Nephron progenitor cell (in vitro differentiated cells): ENCODE measurements at regions not wholly inside any gene's neighbourhood (a gene's known extent, or its start where the extent isn't known, plus 50 kb on each side); places are given as distances from the start of the nearest gene placed in this dataset.

ENCODE experiments used
- DNase-seq: peaks from one replicate; pipeline ENCODE4 v3.0.0; 2021
- H3K27ac Mint-ChIP-seq: 2 replicates; pipeline ENCODE4 v1.8.0; 2021; ENCODE audit warnings: mild to moderate bottlenecking, moderate library complexity, mixed read lengths
- H3K27me3 Mint-ChIP-seq: 2 replicates; pipeline ENCODE4 v1.8.0; 2021; ENCODE audit warnings: mild to moderate bottlenecking, low read depth, mixed read lengths; ENCODE audit not compliant: poor library complexity
- H3K36me3 Mint-ChIP-seq: 2 replicates; pipeline ENCODE4 v1.8.0; 2021; ENCODE audit warnings: low read depth, mixed read lengths
- H3K4me1 Mint-ChIP-seq: 2 replicates; pipeline ENCODE4 v1.8.0; 2021; ENCODE audit warnings: mixed read lengths
- H3K4me3 Mint-ChIP-seq: 2 replicates; pipeline ENCODE4 v1.8.0; 2021; ENCODE audit warnings: mild to moderate bottlenecking, moderate library complexity, mixed read lengths
- H3K9me3 Mint-ChIP-seq: 2 replicates; pipeline ENCODE4 v1.8.0; 2021; ENCODE audit warnings: mild to moderate bottlenecking, moderate library complexity, mixed read lengths
- TF ChIP-seq, protein P1 (sequence below): fragments of 200-600 bp; sonication (generic); IDR thresholded peaks from 2 replicates; pipeline ENCODE4 v1.5.0; 2021; ENCODE audit warnings: antibody characterized with exemption

DNA sequence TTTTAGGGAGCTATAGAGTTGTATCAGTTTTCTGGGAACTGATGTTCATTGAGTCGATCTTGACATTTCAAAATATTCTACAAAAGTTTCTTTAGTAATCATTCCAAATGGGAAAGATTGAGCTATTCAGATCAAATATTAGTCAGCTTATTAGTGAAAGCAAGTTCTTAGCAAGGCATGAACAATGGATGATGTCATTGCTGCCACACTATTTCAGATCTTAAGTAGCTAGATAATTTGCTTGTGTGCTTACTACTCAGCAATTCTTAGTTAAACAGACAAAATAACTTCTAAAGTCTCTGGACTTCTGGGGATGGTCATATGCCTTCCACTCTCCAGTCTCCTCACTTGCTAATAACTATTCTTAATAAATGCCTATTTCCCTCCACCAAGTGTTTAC is 69.0 kb upstream of the CDH8 start:
- no peak for DNase-seq
- peaks cover 8% of the 10 kb centered on the region for H3K9me3 Mint-ChIP-seq
- no peak overlapping the region for H3K4me3 Mint-ChIP-seq
- H3K27me3 Mint-ChIP-seq: no peaks in the 10 kb centered on the region
- TF ChIP-seq, protein P1, sequence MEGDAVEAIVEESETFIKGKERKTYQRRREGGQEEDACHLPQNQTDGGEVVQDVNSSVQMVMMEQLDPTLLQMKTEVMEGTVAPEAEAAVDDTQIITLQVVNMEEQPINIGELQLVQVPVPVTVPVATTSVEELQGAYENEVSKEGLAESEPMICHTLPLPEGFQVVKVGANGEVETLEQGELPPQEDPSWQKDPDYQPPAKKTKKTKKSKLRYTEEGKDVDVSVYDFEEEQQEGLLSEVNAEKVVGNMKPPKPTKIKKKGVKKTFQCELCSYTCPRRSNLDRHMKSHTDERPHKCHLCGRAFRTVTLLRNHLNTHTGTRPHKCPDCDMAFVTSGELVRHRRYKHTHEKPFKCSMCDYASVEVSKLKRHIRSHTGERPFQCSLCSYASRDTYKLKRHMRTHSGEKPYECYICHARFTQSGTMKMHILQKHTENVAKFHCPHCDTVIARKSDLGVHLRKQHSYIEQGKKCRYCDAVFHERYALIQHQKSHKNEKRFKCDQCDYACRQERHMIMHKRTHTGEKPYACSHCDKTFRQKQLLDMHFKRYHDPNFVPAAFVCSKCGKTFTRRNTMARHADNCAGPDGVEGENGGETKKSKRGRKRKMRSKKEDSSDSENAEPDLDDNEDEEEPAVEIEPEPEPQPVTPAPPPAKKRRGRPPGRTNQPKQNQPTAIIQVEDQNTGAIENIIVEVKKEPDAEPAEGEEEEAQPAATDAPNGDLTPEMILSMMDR: no peak
- no peaks in the 10 kb centered on the region for H3K4me1 Mint-ChIP-seq
- no peak overlapping the region for H3K27ac Mint-ChIP-seq
- no peaks in the 10 kb centered on the region for H3K36me3 Mint-ChIP-seq

DNA sequence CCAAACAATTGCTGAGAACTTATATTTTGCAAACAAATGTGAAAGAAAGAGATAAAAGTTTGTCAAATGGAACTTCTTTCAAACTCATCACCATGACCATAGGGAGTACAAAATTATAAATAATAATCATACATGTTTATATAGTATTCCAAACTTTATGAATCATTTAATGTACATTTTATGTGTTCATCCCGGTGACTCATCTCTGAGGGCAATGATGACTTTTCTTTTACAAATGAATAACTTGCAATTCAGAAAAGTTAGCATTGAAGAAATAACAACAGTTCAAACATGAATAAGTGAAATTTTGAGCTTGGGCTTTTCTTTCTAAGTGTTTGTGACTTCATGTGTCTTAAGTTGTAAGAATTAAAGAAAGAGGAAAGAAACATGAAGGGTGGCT is 66.3 kb upstream of the CDH8 start:
- TF ChIP-seq, protein P1: no peak
- H3K27me3 Mint-ChIP-seq: no peaks in the 10 kb centered on the region
- no peak overlapping the region for H3K4me3 Mint-ChIP-seq
- no peaks in the 10 kb centered on the region for H3K36me3 Mint-ChIP-seq
- no peak overlapping the region for H3K27ac Mint-ChIP-seq
- H3K4me1 Mint-ChIP-seq: no peaks in the 10 kb centered on the region
- H3K9me3 Mint-ChIP-seq: peaks cover 8% of the 10 kb centered on the region
- DNase-seq: no peak

DNA sequence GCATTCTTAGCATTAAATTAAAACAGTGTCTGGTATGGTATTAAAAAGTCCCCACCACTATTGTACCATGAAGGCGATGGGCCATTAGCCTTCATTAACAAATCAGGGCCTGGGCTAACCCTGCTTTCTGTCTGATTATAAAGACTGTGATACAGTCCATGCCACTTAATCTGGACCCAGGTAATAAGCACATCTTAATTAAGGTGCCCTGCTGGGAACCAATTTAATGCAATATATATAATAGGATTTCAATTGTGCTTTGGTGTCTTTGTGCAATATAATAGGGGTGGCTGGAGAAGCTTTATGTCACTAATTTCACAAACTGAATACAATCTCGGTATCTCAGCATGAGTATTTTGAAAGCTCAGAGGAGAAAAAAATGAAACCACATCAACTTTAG is 64.4 kb upstream of the CDH8 start:
- no peaks in the 10 kb centered on the region for H3K36me3 Mint-ChIP-seq
- H3K9me3 Mint-ChIP-seq: peaks cover 8% of the 10 kb centered on the region
- TF ChIP-seq, protein P1: no peak
- H3K27me3 Mint-ChIP-seq: no peaks in the 10 kb centered on the region
- H3K4me1 Mint-ChIP-seq: no peaks in the 10 kb centered on the region
- H3K4me3 Mint-ChIP-seq: no peak overlapping the region
- H3K27ac Mint-ChIP-seq: no peak overlapping the region
- no peak for DNase-seq

DNA sequence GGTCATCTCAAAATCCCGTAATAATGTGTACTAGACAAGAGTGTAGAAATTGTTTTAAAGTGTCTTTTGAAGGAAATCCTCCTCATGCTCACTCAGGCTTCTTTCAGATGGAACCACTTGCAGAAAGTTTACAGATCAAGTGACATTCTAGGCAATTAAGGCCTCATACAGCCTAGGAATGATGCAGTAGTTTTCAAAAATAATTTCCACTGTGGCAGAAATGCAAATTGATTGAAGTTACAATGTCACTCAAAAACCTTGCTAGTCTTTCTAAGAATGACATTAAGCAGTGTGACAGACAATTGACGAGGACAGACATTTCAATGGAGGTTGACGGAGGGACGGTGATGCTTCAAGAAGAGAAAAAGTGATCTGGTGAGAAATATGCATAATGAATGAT is 53.5 kb upstream of the CDH8 start:
- Mint-ChIP-seq H3K4me3 (no peak overlapping the region), H3K36me3 (no peaks in the 10 kb centered on the region), H3K27ac (no peak overlapping the region), H3K27me3 (peaks cover 7% of the 10 kb centered on the region), H3K9me3 (no peaks in the 10 kb centered on the region), H3K4me1 (no peaks in the 10 kb centered on the region)
- TF ChIP-seq, protein P1: no peak
- no peak for DNase-seq

DNA sequence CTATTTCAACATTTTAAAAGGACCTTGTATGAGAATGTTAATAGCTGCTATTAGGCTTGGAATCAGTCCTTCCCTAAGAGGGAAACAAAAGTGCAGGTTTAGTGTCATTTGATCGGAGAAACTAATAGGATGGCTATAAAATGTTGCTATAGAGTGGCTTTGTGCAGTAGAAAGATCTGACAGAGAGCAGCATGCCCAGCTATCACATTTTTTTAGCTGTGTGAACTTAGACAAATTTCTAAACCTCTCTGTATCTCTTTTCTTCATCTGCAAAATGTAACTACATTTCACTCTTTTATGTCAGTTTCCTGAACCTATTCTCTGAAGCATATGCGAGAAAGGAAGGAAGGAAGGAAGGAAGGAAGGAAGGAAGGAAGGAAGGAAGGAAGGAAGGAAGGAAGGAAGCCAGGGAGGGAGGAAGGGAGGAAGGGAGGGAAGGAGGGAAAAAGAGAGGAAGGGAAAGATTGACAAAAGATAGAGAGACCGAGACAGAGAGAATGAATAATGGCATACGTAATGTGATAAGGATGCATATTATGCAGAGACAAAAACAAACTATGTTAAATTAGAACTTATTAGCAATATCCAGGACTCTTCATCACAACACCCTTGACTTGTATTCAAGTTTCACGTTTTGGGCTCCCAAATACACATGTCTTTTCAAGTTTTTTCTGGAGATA is 52.6 kb upstream of the CDH8 start:
- DNase-seq: no peak
- Mint-ChIP-seq H3K4me3 (no peak overlapping the region), H3K27me3 (peaks cover 7% of the 10 kb centered on the region), H3K36me3 (no peaks in the 10 kb centered on the region), H3K9me3 (no peaks in the 10 kb centered on the region), H3K27ac (no peak overlapping the region), H3K4me1 (no peaks in the 10 kb centered on the region)
- TF ChIP-seq, protein P1: no peak
